ENCODE measurements at regions not wholly inside any gene's neighbourhood (a gene's known extent, or its start where the extent isn't known, plus 50 kb on each side); places are given as distances from the start of the nearest gene placed in this dataset.

GRCh38 chrX:131894995-131895394, 128.1 kb upstream of the STK26 start:
- TF ChIP-seq POLR2A (IDR thresholded peaks at IDR 0.05; ENCODE audit: low read depth, low read length) (no peak), POLR2AphosphoS5 (IDR thresholded peaks at IDR 0.05; ENCODE audit: low read depth, low read length) (no peak), PAX5 (IDR thresholded peaks at IDR 0.05; ENCODE audit: insufficient read depth, low read length, severe bottlenecking) (no peak), TAF1 (IDR thresholded peaks at IDR 0.05; ENCODE audit: low read depth, low read length) (no peak), SPI1 (IDR thresholded peaks at IDR 0.05; ENCODE audit: low read depth, low read length) (no peak), POU2F2 (IDR thresholded peaks at IDR 0.05; ENCODE audit: low read depth, low read length) (no peak)
